Lower leg skin (tissue), 3 donors: ENCODE measurements at regions not wholly inside any gene's neighbourhood (a gene's known extent, or its start where the extent isn't known, plus 50 kb on each side); places are given as distances from the start of the nearest gene placed in this dataset.

ENCODE experiments used
- POLR2A ChIP-seq, 2 donors: fragments of 450-650 bp; IDR thresholded peaks; one replicate each; pipeline ENCODE4 v1.6.1; 2016 to 2017; ENCODE audit warnings: antibody characterized with exemption in 2 of 2, mild to moderate bottlenecking in 1 of 2, moderate library complexity in 1 of 2
- TF ChIP-seq, protein P1 (sequence below), 3 donors: fragments of 450-650 bp; IDR thresholded peaks; one replicate each; pipeline ENCODE4 v1.5.1; 2016; ENCODE audit warnings: antibody characterized with exemption in 3 of 3, mild to moderate bottlenecking in 3 of 3, moderate library complexity in 2 of 3

DNA sequence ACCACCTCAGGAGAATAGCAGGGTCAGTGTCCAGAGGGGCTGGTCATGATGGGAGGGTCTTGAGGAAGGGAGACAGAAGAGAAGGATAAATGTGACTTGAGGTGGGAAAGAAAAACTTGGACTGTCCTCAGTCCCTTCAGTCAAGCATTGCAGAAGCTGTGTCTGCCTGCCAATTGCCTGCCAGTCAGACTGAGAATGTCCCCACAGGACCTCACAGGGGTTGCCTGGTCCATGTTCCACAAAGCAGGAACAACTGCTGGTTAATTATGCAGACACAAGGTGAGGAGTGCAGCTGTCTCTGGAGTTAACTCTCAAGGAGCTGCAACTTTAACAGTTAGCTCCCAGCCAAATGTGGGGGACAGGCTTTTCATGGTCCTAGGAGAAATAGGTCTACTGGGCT is 75.7 kb downstream of the TRIM43 start:
- TF ChIP-seq, protein P1, sequence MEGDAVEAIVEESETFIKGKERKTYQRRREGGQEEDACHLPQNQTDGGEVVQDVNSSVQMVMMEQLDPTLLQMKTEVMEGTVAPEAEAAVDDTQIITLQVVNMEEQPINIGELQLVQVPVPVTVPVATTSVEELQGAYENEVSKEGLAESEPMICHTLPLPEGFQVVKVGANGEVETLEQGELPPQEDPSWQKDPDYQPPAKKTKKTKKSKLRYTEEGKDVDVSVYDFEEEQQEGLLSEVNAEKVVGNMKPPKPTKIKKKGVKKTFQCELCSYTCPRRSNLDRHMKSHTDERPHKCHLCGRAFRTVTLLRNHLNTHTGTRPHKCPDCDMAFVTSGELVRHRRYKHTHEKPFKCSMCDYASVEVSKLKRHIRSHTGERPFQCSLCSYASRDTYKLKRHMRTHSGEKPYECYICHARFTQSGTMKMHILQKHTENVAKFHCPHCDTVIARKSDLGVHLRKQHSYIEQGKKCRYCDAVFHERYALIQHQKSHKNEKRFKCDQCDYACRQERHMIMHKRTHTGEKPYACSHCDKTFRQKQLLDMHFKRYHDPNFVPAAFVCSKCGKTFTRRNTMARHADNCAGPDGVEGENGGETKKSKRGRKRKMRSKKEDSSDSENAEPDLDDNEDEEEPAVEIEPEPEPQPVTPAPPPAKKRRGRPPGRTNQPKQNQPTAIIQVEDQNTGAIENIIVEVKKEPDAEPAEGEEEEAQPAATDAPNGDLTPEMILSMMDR (IDR thresholded peaks at IDR 0.05): no peak
- no peak for TF ChIP-seq POLR2A (IDR thresholded peaks at IDR 0.05)
